ENCODE measurements at regions not wholly inside any gene's neighbourhood (a gene's known extent, or its start where the extent isn't known, plus 50 kb on each side); places are given as distances from the start of the nearest gene placed in this dataset.

DNA sequence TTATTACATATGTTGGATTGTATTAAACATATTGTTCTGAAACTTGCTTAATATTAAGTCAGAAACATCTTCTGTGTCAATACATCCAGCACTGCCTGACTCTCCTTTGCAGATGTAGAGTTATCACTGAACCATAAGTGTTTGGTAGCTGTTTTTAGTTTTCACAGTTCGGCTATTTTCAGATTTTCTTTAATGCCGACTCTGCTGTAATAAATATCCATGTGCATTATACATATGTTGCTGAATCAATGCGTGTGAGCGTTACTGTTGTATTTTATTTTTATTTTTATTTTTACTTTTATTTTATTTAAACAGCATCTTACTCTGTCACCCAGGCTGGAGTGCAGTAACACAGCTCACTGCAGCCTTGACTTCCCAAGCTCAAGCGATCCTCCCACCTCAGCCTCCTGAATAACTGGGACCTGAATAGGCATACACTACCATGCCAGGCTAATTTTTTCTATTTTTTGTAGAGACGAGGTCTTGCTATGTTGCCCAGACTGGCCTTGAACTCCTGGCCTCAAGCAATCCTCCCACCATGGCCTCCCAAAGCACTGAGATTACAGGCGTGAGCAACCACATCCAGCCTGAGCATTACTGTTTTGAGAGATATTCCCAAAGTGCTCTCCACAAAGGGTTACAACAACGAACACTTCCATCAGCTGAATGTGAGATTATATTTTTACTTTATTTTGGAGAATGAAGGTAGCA is 50.7 kb upstream of the NOCT start:
- DNase-seq (ENCODE audit: low read depth), result no peak

DNA sequence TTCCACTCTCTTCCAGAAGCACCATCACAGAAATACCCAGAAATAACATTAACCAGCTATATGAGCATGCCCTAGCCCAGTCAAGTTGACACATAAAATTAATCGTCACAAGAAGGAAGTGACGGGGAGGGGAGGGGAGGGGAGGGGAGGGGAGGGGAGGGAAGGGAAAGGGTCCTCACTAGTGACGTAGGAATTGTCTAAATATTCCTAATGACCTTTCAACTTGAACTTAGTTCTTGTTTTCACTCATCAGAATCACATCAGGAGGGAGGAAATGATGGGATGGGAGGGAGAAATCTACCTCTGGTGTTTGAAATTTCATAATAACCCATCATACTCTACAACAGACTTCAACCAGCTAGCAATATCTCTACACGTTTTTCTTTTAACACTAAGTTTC is 52.2 kb upstream of the NOCT start:
- no peak for DNase-seq (ENCODE audit: low read depth)

DNA sequence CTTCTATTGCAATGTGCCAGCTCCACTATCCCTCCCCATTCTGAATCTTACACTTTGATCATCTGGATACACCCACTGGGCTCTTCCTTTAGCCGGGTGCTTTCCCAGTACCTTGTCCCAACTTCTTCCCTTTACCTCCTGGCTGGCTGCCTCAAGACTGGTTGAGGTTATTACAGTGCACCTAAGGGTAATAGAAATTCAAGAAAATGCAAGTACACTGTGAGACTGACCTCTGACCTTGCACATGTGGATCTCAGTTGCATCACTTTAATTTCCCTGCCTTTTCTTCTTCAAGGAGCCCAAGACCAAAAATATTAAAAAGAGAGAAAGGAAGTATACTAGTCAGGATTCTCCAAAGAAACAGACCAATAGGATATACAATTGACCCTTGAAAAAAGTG is 53.9 kb upstream of the NOCT start:
- peak; percentile 37 for DNase-seq (ENCODE audit: low read depth)

DNA sequence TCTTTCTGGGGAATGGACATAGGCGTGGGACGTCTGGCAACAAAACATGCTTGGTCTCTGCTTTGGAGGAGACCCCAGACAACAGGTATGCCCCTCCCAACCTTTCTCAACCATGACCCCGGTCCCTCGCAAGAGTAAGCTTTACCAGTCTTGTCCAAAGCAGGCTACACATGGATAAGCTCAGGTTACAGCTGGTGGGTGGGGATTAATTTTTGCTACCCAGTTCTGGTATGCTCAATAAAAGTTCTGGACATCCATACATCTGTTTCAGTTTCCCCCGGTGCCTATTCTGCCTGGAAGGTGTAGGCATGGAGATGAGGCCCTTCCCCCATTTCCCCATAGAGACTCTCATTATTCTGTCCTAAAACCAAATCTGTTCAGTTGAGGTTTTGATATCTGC is 54.5 kb upstream of the NOCT start:
- DNase-seq (ENCODE audit: low read depth), result no peak

DNA sequence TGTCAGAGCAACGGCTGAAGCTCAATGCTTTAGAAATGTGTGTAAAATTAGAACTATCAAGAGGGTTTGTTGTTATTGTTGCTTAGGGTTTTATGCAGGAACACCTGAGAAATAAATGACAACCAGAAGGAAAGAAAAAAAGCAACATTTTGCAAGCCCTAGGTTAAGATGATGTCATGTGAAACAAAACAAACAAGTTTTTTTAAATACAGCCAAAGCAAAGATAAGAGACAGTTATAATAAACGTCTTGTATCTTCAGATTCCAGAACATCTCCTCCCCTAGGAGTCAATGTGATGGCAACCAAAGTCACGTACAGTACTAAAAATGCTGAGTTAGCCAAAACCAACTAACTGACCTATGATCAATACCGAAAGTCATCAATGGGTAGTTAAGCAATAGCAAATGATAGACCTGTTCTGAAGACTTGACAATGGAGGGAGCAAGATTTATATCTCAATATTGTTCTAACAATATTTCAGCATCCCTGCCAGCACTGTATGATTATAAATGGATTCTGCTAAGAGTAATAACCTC is 55.3 kb upstream of the NOCT start:
- no peak for DNase-seq (ENCODE audit: low read depth)

DNA sequence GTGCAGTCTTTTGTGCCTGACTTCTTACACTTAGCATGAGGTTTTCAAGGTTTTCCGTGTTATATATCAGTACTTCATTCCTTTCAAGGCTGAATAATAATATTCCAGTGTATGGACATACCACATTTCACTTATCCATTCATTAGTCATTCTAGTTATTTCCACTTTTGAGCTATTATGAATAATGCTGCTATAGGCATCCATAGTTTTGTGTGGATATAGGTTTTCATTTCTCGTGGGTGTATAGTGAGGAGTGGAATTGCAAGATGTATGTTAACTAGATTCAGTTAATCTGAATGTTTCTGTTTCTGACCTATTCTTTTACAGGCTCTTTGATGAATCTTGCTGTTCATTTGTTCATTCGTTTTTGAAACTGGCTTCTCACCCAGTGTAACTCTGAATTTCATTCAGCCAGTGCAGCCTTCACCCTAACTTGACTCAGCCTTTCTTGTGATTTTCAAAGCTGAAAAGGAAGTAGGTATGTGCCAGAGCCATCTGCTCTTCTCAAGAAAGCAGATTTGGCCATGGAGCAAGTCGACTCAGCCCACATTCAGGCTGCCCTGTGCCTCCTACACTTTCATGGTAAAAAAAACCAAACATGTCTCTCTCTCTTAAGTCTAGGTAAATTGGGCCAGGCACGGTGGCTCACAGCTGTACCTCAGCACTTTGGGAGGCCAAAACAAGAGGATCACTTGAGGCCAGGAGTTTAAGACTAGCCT is 56.3 kb upstream of the NOCT start:
- no peak for DNase-seq (ENCODE audit: low read depth)

DNA sequence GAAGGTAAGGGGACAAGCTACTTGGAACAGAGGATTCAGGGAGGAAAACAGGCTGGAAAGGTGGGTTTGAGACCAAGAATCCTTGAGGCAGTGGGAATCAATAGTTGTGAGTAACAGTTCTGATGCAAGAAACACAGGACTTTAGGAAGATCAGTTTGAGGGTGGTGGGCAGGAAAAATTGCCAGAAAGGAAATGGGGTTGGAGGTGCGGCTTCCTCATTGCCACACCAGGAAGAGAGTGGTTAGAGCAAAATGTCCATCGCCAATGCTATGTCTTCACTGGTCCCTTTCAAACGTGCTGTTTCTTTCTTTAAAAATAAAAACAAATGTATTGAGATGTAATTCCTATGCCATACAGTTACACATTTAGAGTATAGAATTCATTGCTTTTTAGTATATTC is 57.1 kb upstream of the NOCT start:
- no peak for DNase-seq (ENCODE audit: low read depth)

- DNase-seq (ENCODE audit: low read depth), result no peak
Observed at GRCh38 chr4:138957302-138957701, 58.3 kb upstream of the NOCT start.

- no peak for DNase-seq (ENCODE audit: low read depth)
Observed at GRCh38 chr4:138954428-138954827, 61.2 kb upstream of the NOCT start.

DNA sequence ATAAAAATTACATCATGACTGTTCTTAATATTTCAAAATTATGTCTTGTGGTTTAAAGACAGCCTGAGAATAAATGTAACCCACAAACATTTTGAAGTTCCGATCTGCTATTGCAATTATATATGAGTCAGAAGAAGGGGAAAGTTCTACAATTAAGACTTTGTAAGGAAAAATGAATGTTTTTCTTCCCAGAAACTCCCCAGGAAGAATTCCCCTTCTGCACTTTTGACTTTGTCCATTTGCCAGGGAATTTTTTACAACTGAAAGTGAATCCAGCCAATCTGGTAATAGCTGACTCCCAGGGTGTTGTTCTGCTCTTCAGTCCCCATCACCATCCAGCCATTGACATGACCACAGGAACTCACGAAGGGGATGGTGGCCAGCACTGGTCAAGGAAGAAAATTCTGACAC is 61.6 kb upstream of the NOCT start:
- DNase-seq (ENCODE audit: low read depth), result peak; percentile 50

DNA sequence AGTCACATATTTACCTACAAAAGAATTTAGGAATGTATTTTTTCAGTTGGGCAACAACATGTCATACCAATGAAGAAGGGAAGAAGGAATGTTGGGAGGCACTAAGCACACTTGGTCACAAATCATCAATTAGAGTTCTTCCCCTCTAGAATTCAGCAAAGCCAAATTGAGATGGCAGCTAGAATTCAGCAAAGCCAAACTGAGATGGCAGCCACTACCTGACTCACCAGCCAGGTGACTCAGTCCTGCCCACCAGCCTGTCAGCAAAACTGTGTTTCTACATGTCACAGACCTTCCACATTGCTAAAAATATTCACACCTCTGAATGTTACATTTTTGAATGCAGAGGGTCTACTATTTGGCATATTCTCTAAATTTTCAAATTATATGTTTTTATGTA is 63.2 kb upstream of the NOCT start:
- DNase-seq (ENCODE audit: low read depth), result no peak

DNA sequence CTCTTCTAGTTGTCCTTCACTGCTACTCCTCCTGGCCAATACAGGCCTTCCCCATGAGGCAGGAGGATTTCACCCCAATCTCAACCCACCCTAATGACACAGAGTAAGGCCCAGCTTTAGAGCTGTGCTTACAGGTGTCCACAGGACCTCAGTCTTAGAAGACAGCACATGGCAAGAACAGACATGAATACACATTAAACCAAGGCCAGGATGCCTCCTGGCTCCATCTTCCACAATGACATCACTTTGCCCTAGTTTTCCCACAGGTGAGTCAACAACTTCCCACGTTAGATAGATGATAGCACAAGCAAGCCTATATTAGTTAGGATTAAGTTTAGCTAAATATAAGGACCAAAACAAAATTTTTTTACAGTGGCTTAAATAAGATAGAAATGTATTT is 63.8 kb upstream of the NOCT start:
- DNase-seq (ENCODE audit: low read depth), result no peak

GRCh38 chr4:138949866-138950265 is 65.7 kb upstream of the NOCT start:
- DNase-seq (ENCODE audit: low read depth), result no peak

GRCh38 chr4:138948918-138949317 is 66.7 kb upstream of the NOCT start:
- no peak for DNase-seq (ENCODE audit: low read depth)

- DNase-seq (ENCODE audit: low read depth), result no peak
Observed at GRCh38 chr4:138946306-138946705, 69.3 kb upstream of the NOCT start.

- DNase-seq (ENCODE audit: low read depth), result no peak
Observed at GRCh38 chr4:138945840-138946239, 69.7 kb upstream of the NOCT start.

GRCh38 chr4:138945401-138945800 is 70.2 kb upstream of the NOCT start:
- no peak for DNase-seq (ENCODE audit: low read depth)

GRCh38 chr4:138943893-138944292 is 71.7 kb upstream of the NOCT start:
- no peak for DNase-seq (ENCODE audit: low read depth)

- DNase-seq (ENCODE audit: low read depth), result no peak
Observed at GRCh38 chr4:138941037-138941436, 74.5 kb upstream of the NOCT start.

DNA sequence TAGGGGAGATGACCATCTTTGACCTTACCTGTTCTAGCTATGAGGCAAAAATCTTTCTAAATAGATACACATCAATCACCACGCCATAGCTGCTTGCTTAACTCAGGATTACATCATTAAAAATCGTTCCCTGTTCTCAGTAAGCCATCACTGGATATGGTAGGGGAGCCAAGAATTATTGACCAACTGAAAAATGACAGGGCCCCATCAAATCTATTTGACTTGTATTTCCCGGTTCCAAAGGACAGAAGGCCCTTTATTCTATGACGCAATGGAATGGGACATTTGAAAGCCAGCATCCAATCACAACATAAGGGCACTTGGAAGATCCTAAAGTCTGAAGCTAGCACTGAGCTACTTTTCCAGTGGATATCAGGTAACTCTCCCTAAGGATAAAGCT is 75.6 kb upstream of the NOCT start:
- DNase-seq (ENCODE audit: low read depth), result no peak

- peak; percentile 34 for DNase-seq (ENCODE audit: low read depth)
Observed at GRCh38 chr4:138938366-138938690, 77.3 kb upstream of the NOCT start.

GRCh38 chr4:138935135-138935807 is 80.3 kb upstream of the NOCT start:
- DNase-seq (ENCODE audit: low read depth), result no peak

- no peak for DNase-seq (ENCODE audit: low read depth)
Observed at GRCh38 chr4:138927072-138927471, 88.5 kb upstream of the NOCT start.
